Sigmoid colon (tissue), 4 donors: ENCODE measurements at regions not wholly inside any gene's neighbourhood (a gene's known extent, or its start where the extent isn't known, plus 50 kb on each side); places are given as distances from the start of the nearest gene placed in this dataset.

Experiments used
- CTCF ChIP-seq, 4 experiments: fragments of 450-650 bp in 3 of 4; fragments of 200-600 bp in 1 of 4; IDR thresholded peaks; one replicate each; pipeline ENCODE4 v1.5.1; 2016 to 2019; ENCODE audit warnings: antibody characterized with exemption in 4 of 4, mild to moderate bottlenecking in 3 of 4, moderate library complexity in 2 of 4
- POLR2A ChIP-seq, 2 donors: fragments of 450-650 bp; IDR thresholded peaks; one replicate each; pipeline ENCODE4 v1.6.1; 2016; ENCODE audit warnings: antibody characterized with exemption in 2 of 2, mild to moderate bottlenecking in 2 of 2, moderate library complexity in 2 of 2
- POLR2AphosphoS5 ChIP-seq, 4 donors: sonication (generic); formaldehyde crosslinking; IDR thresholded peaks; one replicate each; pipeline ENCODE4 v1.6.1; 2017; ENCODE audit warnings: antibody characterized with exemption in 4 of 4

GRCh38 chr17:55622547-55622946 is 100.1 kb downstream of the TMEM100 start:
- TF ChIP-seq POLR2A (IDR thresholded peaks at IDR 0.05): no peak
- TF ChIP-seq CTCF (IDR thresholded peaks at IDR 0.05): no peak
- no peak for TF ChIP-seq POLR2AphosphoS5 (IDR thresholded peaks at IDR 0.05)
